Activated naive CD4-positive, alpha-beta T cell treated with anti-CD3 and anti-CD28 coated beads, Interleukin-2, amount 50 U/mL, for 24 hours (primary cell): ENCODE measurements at regions not wholly inside any gene's neighbourhood (a gene's known extent, or its start where the extent isn't known, plus 50 kb on each side); places are given as distances from the start of the nearest gene placed in this dataset.
"Not testable (repeated sequence)": the region's sequence is repeated elsewhere in the genome, so short reads cannot be mapped to it uniquely, and the experiment has no call there.

Experiments used
- H3K27ac Mint-ChIP-seq: one replicate; pipeline ENCODE4 v1.8.0; 2021; ENCODE audit warnings: mild to moderate bottlenecking, mixed read lengths
- H3K27me3 Mint-ChIP-seq: one replicate; pipeline ENCODE4 v1.8.0; 2021; ENCODE audit warnings: mixed read lengths
- H3K36me3 Mint-ChIP-seq: one replicate; pipeline ENCODE4 v1.8.0; 2021; ENCODE audit warnings: mixed read lengths
- H3K4me1 Mint-ChIP-seq: one replicate; pipeline ENCODE4 v1.8.0; 2021; ENCODE audit warnings: mixed read lengths
- H3K4me3 Mint-ChIP-seq: one replicate; pipeline ENCODE4 v1.8.0; 2021; ENCODE audit warnings: mild to moderate bottlenecking, mixed read lengths
- H3K9me3 Mint-ChIP-seq: one replicate; pipeline ENCODE4 v1.8.0; 2021; ENCODE audit warnings: mixed read lengths

- Mint-ChIP-seq H3K27me3 (no peaks in the 10 kb centered on the region), H3K36me3 (no peaks in the 10 kb centered on the region), H3K4me1 (no peaks in the 10 kb centered on the region), H3K27ac (no peak overlapping the region), H3K4me3 (no peak overlapping the region), H3K9me3 (no peaks in the 10 kb centered on the region)
Observed at GRCh38 chr12:60201891-60202290, 606.1 kb downstream of the SLC16A7 start.

GRCh38 chr12:60205500-60205899, 609.7 kb downstream of the SLC16A7 start:
- H3K9me3 Mint-ChIP-seq: no peaks in the 10 kb centered on the region
- no peaks in the 10 kb centered on the region for H3K27me3 Mint-ChIP-seq
- no peak overlapping the region for H3K27ac Mint-ChIP-seq
- no peaks in the 10 kb centered on the region for H3K36me3 Mint-ChIP-seq
- H3K4me3 Mint-ChIP-seq: no peak overlapping the region
- H3K4me1 Mint-ChIP-seq: no peaks in the 10 kb centered on the region

GRCh38 chr12:60209521-60209920, 613.7 kb downstream of the SLC16A7 start:
- H3K4me1 Mint-ChIP-seq: no peaks in the 10 kb centered on the region
- no peaks in the 10 kb centered on the region for H3K27me3 Mint-ChIP-seq
- no peaks in the 10 kb centered on the region for H3K36me3 Mint-ChIP-seq
- no peaks in the 10 kb centered on the region for H3K9me3 Mint-ChIP-seq
- H3K27ac Mint-ChIP-seq: no peak overlapping the region
- H3K4me3 Mint-ChIP-seq: no peak overlapping the region

GRCh38 chr12:60209933-60210332, 614.1 kb downstream of the SLC16A7 start:
- no peaks in the 10 kb centered on the region for H3K36me3 Mint-ChIP-seq
- no peaks in the 10 kb centered on the region for H3K27me3 Mint-ChIP-seq
- peaks cover 3% of the 10 kb centered on the region for H3K9me3 Mint-ChIP-seq
- H3K4me1 Mint-ChIP-seq: no peaks in the 10 kb centered on the region
- H3K4me3 Mint-ChIP-seq: no peak overlapping the region
- H3K27ac Mint-ChIP-seq: no peak overlapping the region

GRCh38 chr12:60210756-60211155, 614.9 kb downstream of the SLC16A7 start:
- H3K9me3 Mint-ChIP-seq: peaks cover 6% of the 10 kb centered on the region
- no peaks in the 10 kb centered on the region for H3K27me3 Mint-ChIP-seq
- H3K27ac Mint-ChIP-seq: no peak overlapping the region
- no peaks in the 10 kb centered on the region for H3K4me1 Mint-ChIP-seq
- no peak overlapping the region for H3K4me3 Mint-ChIP-seq
- H3K36me3 Mint-ChIP-seq: no peaks in the 10 kb centered on the region

- no peak overlapping the region for H3K4me3 Mint-ChIP-seq
- H3K27ac Mint-ChIP-seq: no peak overlapping the region
- H3K36me3 Mint-ChIP-seq: no peaks in the 10 kb centered on the region
Observed at GRCh38 chr12:60211244-60211643, 615.4 kb downstream of the SLC16A7 start.

GRCh38 chr12:60212159-60213000, 616.6 kb downstream of the SLC16A7 start:
- Mint-ChIP-seq H3K4me3 (no peak overlapping the region), H3K36me3 (no peaks in the 10 kb centered on the region), H3K27ac (no peak overlapping the region), H3K27me3 (no peaks in the 10 kb centered on the region), H3K4me1 (no peaks in the 10 kb centered on the region), H3K9me3 (peaks cover 6% of the 10 kb centered on the region)

More at GRCh38 chr12:60211244-60211643, 615.4 kb downstream of the SLC16A7 start:
- Mint-ChIP-seq H3K27me3 (no peaks in the 10 kb centered on the region), H3K9me3 (peaks cover 6% of the 10 kb centered on the region), H3K4me1 (no peaks in the 10 kb centered on the region)

- not testable (repeated sequence) for H3K27ac Mint-ChIP-seq, H3K9me3 Mint-ChIP-seq, H3K4me3 Mint-ChIP-seq, H3K36me3 Mint-ChIP-seq, H3K4me1 Mint-ChIP-seq, H3K27me3 Mint-ChIP-seq
Observed at GRCh38 chr12:60213272-60213671, 617.4 kb downstream of the SLC16A7 start.

GRCh38 chr12:60216226-60216625, 620.4 kb downstream of the SLC16A7 start:
- Mint-ChIP-seq H3K27ac (no peak overlapping the region), H3K36me3 (no peaks in the 10 kb centered on the region), H3K4me1 (no peaks in the 10 kb centered on the region), H3K9me3 (peaks cover 10% of the 10 kb centered on the region), H3K4me3 (no peak overlapping the region), H3K27me3 (no peaks in the 10 kb centered on the region)

- H3K9me3 Mint-ChIP-seq: peaks cover 9% of the 10 kb centered on the region
- H3K4me3 Mint-ChIP-seq: no peak overlapping the region
- no peaks in the 10 kb centered on the region for H3K4me1 Mint-ChIP-seq
- no peaks in the 10 kb centered on the region for H3K27me3 Mint-ChIP-seq
- H3K36me3 Mint-ChIP-seq: no peaks in the 10 kb centered on the region
- H3K27ac Mint-ChIP-seq: no peak overlapping the region
Observed at GRCh38 chr12:60223242-60223641, 627.4 kb downstream of the SLC16A7 start.

GRCh38 chr12:60225216-60226000, 629.6 kb downstream of the SLC16A7 start:
- H3K4me1 Mint-ChIP-seq: no peaks in the 10 kb centered on the region

GRCh38 chr12:60227916-60228315, 632.1 kb downstream of the SLC16A7 start:
- Mint-ChIP-seq H3K27me3 (no peaks in the 10 kb centered on the region), H3K4me3 (no peak overlapping the region), H3K4me1 (no peaks in the 10 kb centered on the region), H3K9me3 (peaks cover 5% of the 10 kb centered on the region), H3K27ac (no peak overlapping the region), H3K36me3 (no peaks in the 10 kb centered on the region)

More at GRCh38 chr12:60225216-60226000, 629.6 kb downstream of the SLC16A7 start:
- H3K36me3 Mint-ChIP-seq: no peaks in the 10 kb centered on the region
- H3K9me3 Mint-ChIP-seq: peaks cover 5% of the 10 kb centered on the region
- H3K27ac Mint-ChIP-seq: no peak overlapping the region
- H3K27me3 Mint-ChIP-seq: no peaks in the 10 kb centered on the region
- no peak overlapping the region for H3K4me3 Mint-ChIP-seq

- H3K9me3 Mint-ChIP-seq: no peaks in the 10 kb centered on the region
- no peaks in the 10 kb centered on the region for H3K4me1 Mint-ChIP-seq
Observed at GRCh38 chr12:60230056-60230455, 634.2 kb downstream of the SLC16A7 start.

GRCh38 chr12:60231303-60231702, 635.5 kb downstream of the SLC16A7 start:
- no peaks in the 10 kb centered on the region for H3K9me3 Mint-ChIP-seq
- no peak overlapping the region for H3K27ac Mint-ChIP-seq
- H3K4me1 Mint-ChIP-seq: no peaks in the 10 kb centered on the region
- no peaks in the 10 kb centered on the region for H3K27me3 Mint-ChIP-seq
- no peak overlapping the region for H3K4me3 Mint-ChIP-seq
- H3K36me3 Mint-ChIP-seq: no peaks in the 10 kb centered on the region

More at GRCh38 chr12:60230056-60230455, 634.2 kb downstream of the SLC16A7 start:
- H3K4me3 Mint-ChIP-seq: no peak overlapping the region
- no peaks in the 10 kb centered on the region for H3K27me3 Mint-ChIP-seq
- H3K27ac Mint-ChIP-seq: no peak overlapping the region
- H3K36me3 Mint-ChIP-seq: no peaks in the 10 kb centered on the region

- no peaks in the 10 kb centered on the region for H3K27me3 Mint-ChIP-seq
- H3K4me1 Mint-ChIP-seq: no peaks in the 10 kb centered on the region
- H3K36me3 Mint-ChIP-seq: no peaks in the 10 kb centered on the region
- H3K9me3 Mint-ChIP-seq: no peaks in the 10 kb centered on the region
- no peak overlapping the region for H3K4me3 Mint-ChIP-seq
- H3K27ac Mint-ChIP-seq: no peak overlapping the region
Observed at GRCh38 chr12:60231976-60232907, 636.4 kb downstream of the SLC16A7 start.
